VCaP (cell line): ENCODE measurements at regions not wholly inside any gene's neighbourhood (a gene's known extent, or its start where the extent isn't known, plus 50 kb on each side); places are given as distances from the start of the nearest gene placed in this dataset.

Experiments
- H3K27ac ChIP-seq: fragments of 450-650 bp; 2 replicates; pipeline ENCODE4 v1.5.1; 2017
- TF ChIP-seq, protein P1 (sequence below): fragments of 450-650 bp; conservative IDR thresholded peaks from 2 replicates; pipeline ENCODE4 v1.5.1; 2017; ENCODE audit warnings: mild to moderate bottlenecking, moderate library complexity

DNA sequence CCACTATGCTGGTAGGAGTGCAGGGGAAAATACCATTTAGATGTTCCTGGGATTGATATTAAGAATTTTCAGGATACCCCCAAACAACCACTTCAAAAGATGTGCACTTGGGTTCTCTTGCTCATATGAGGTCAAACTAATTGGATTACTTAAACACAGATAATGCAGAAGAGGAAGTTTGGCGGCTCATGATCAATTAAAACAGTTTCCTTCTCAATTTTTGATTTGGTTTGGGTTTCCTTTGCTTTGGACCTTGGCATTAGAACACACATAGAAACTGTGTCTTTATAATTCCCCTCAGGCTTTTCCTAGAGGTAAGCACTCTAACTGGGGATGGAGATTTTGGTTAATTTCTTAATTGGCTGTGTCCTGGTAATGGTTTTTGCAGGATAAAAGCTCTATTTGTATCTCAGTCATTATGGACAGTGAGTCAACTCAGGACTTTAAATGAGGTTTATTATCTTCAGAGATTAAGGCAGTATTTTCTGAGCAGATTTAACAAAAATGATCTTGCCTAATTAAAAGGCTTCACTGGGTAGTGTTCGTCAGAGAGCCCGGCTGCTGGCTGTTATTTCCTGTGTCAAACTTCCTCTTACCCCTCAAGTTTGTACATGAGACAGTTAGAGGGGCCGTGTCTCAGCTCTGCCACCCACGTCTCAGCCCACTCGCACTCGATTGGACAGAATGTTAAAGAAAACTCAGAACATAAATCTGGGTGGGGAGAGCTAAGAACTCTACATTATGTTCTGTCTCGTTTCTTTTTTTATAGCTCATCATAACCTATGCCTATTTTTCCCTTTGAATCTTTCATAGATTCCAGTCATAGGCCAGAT, 50.3 kb upstream of the PREP start:
- TF ChIP-seq, protein P1, sequence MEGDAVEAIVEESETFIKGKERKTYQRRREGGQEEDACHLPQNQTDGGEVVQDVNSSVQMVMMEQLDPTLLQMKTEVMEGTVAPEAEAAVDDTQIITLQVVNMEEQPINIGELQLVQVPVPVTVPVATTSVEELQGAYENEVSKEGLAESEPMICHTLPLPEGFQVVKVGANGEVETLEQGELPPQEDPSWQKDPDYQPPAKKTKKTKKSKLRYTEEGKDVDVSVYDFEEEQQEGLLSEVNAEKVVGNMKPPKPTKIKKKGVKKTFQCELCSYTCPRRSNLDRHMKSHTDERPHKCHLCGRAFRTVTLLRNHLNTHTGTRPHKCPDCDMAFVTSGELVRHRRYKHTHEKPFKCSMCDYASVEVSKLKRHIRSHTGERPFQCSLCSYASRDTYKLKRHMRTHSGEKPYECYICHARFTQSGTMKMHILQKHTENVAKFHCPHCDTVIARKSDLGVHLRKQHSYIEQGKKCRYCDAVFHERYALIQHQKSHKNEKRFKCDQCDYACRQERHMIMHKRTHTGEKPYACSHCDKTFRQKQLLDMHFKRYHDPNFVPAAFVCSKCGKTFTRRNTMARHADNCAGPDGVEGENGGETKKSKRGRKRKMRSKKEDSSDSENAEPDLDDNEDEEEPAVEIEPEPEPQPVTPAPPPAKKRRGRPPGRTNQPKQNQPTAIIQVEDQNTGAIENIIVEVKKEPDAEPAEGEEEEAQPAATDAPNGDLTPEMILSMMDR: no peak
- H3K27ac ChIP-seq: no peak overlapping the region
